HCT116 (cell line): ENCODE measurements at regions not wholly inside any gene's neighbourhood (a gene's known extent, or its start where the extent isn't known, plus 50 kb on each side); places are given as distances from the start of the nearest gene placed in this dataset.

Source experiments
- ATF3 ChIP-seq: IDR thresholded peaks from 2 replicates; pipeline ENCODE4 v1.6.1; 2012
- CTCF ChIP-seq, 3 experiments: fragments of 200-600 bp in 1 of 3; sonication (generic) in 1 of 3; IDR thresholded peaks in 2 of 3; conservative IDR thresholded peaks in 1 of 3; 2 replicates each; pipeline ENCODE4 v1.5.1; 2012 to 2017; ENCODE audit warnings: low read depth in 2 of 3, low read length in 2 of 3, antibody characterized with exemption in 1 of 3, borderline replicate concordance in 1 of 3, control low read depth in 1 of 3, mild to moderate bottlenecking in 1 of 3, mixed read lengths in 1 of 3, mixed run types in 1 of 3, moderate library complexity in 1 of 3; ENCODE audit not compliant: insufficient read depth in 1 of 3
- EZH2 ChIP-seq: fragments of 200-600 bp; sonication (generic); IDR thresholded peaks from 2 replicates; pipeline ENCODE4 v1.6.1; 2017; ENCODE audit warnings: antibody characterized with exemption, mixed run types
- RAD21 ChIP-seq: IDR thresholded peaks from 2 replicates; pipeline ENCODE4 v1.6.1; 2012; ENCODE audit warnings: low read depth, mild to moderate bottlenecking
- SIN3A ChIP-seq: IDR thresholded peaks from 2 replicates; pipeline ENCODE4 v1.6.1; 2012; ENCODE audit warnings: low read depth
- YY1 ChIP-seq: IDR thresholded peaks from 2 replicates; pipeline ENCODE4 v1.6.1; 2011; ENCODE audit warnings: low read length, low read depth, moderate library complexity, mild to moderate bottlenecking; ENCODE audit not compliant: insufficient replicate concordance; ENCODE audit errors: extremely low read depth

- TF ChIP-seq SIN3A (no peak), YY1 (no peak), CTCF (IDR thresholded peaks at IDR 0.05 in 2 of 3, conservative IDR thresholded peaks at IDR 0.05 in 1 of 3; ENCODE audit: borderline replicate concordance in 1 of 3, insufficient read depth in 1 of 3, low read depth in 2 of 3, low read length in 2 of 3) (no peak), EZH2 (no peak), RAD21 (no peak), ATF3 (no peak)
These were observed 139.5 kb downstream of the NOL4 start for GRCh38 chr18:34085140-34085739.
